Panc1 (cell line): ENCODE measurements at regions not wholly inside any gene's neighbourhood (a gene's known extent, or its start where the extent isn't known, plus 50 kb on each side); places are given as distances from the start of the nearest gene placed in this dataset.

Experiments used
- ATAC-seq: fragments of 200-7000 bp; cut with Tn5 transposase; 2 replicates; pipeline ENCODE4 v1.9.1; 2020; ENCODE audit warnings: mild to moderate bottlenecking, moderate library complexity
- BruUV-seq: library from RNA; stranded (reverse); fragments of 400-500 nt; replicated peaks from 2 replicates; lab custom pipeline; 2021; lab: Mats Ljungman, UMichigan
- CTCF ChIA-PET: fragments of 300-600 bp; sonication (Branson Sonifier 250); formaldehyde crosslinking; loops from one replicate; lab custom pipeline; 2022; ENCODE audit warnings: antibody characterized with exemption; lab: Charles Lee
- POLR2A ChIA-PET: fragments of 300-600 bp; sonication (Branson Sonifier 250); formaldehyde crosslinking; loops from one replicate; lab custom pipeline; 2022; ENCODE audit warnings: antibody characterized with exemption; lab: Charles Lee
- DNase-seq: peaks from one replicate; pipeline ENCODE4 v3.0.0-alpha.2; 2010; ENCODE audit warnings: low read depth, low spot score
- H3K27ac ChIP-seq: 2 replicates; pipeline ENCODE4 v1.5.1; 2011; ENCODE audit warnings: mild to moderate bottlenecking, low read length, inconsistent platforms
- H3K27me3 ChIP-seq: fragments of 200-500 bp; sonication (Bioruptor generic); 2 replicates; pipeline ENCODE4 v1.6.0; 2014; ENCODE audit warnings: low read length, inconsistent platforms; ENCODE audit not compliant: control insufficient read depth, insufficient read depth
- H3K36me3 ChIP-seq: fragments of 200-500 bp; sonication (Bioruptor generic); 2 replicates; pipeline ENCODE4 v1.5.1; 2014; ENCODE audit warnings: inconsistent platforms, mild to moderate bottlenecking, low read length, moderate library complexity; ENCODE audit not compliant: control insufficient read depth, insufficient read depth
- H3K4me1 ChIP-seq: 2 replicates; pipeline ENCODE4 v1.5.1; 2011; ENCODE audit warnings: inconsistent platforms, mild to moderate bottlenecking, low read length, moderate library complexity; ENCODE audit not compliant: control insufficient read depth, insufficient read depth
- H3K4me3 ChIP-seq, 2 experiments: 2 replicates each; pipeline ENCODE4 v1.5.1; 2011 to 2012; ENCODE audit warnings: low read depth in 2 of 2, low read length in 2 of 2, mild to moderate bottlenecking in 2 of 2, inconsistent platforms in 1 of 2, moderate library complexity in 1 of 2
- H3K9me3 ChIP-seq: fragments of 200-500 bp; sonication (Bioruptor generic); 2 replicates; pipeline ENCODE4 v1.5.1; 2014; ENCODE audit warnings: low read depth, mild to moderate bottlenecking, inconsistent platforms, low read length, moderate library complexity; ENCODE audit not compliant: control insufficient read depth, insufficient read depth
- POLR2AphosphoS5 ChIP-seq: IDR thresholded peaks from 2 replicates; pipeline ENCODE4 v1.6.1; 2012; ENCODE audit warnings: mild to moderate bottlenecking, low read depth, low read length, moderate library complexity
- SIN3A ChIP-seq: IDR thresholded peaks from 2 replicates; pipeline ENCODE4 v1.6.1; 2012; ENCODE audit warnings: low read depth, mild to moderate bottlenecking, low read length, moderate library complexity, borderline replicate concordance; ENCODE audit not compliant: insufficient read depth
- TCF7L2 ChIP-seq: IDR thresholded peaks from 2 replicates; pipeline ENCODE4 v1.6.1; 2011; ENCODE audit warnings: mild to moderate bottlenecking, low read depth, low read length, inconsistent platforms
- in situ Hi-C: cut with HindIII; loops from 2 replicates; pipeline ENCODE4 v1.10.0; 2016; ENCODE audit warnings: low sequenced_read_pairs, low pct_unique_long_range_greater_than_20kb
- intact Hi-C: fragments of 100-400 bp; cut with micrococcal nuclease; formaldehyde crosslinking; loops from one replicate; pipeline ENCODE4 v1.10.0; 2022; ENCODE audit not compliant: unreplicated experiment
- TF ChIP-seq, protein P1 (sequence below), 2 experiments: IDR thresholded peaks; 2 replicates each; pipeline ENCODE4 v1.6.1; 2011 to 2012; ENCODE audit warnings: low read depth in 2 of 2, control low read depth in 1 of 2, low read length in 1 of 2, mild to moderate bottlenecking in 1 of 2, moderate library complexity in 1 of 2; ENCODE audit not compliant: insufficient read depth in 1 of 2
- TF ChIP-seq, protein P2 (sequence below): fragments of 450-650 bp; IDR thresholded peaks from 2 replicates; pipeline ENCODE4 v1.5.1; 2017; ENCODE audit warnings: mild to moderate bottlenecking

- Histone ChIP-seq H3K4me1 (no peaks in the 10 kb centered on the region), H3K4me3 (no peak overlapping the region), H3K27ac (no peak overlapping the region), H3K9me3 (no peaks in the 10 kb centered on the region), H3K36me3 (no peaks in the 10 kb centered on the region), H3K27me3 (no peaks in the 10 kb centered on the region; the same call in 1 of the 2 replicates)
- in situ Hi-C loops, result no loop called here
- ChIA-PET POLR2A (no interaction called here), CTCF (interaction anchor here (0.6 kb wide), 1 partner anchor 20 kb away, joined by 4 read pairs; no protein-coding TSS in a partner anchor)
- BruUV-seq, result no TSS peak
- intact Hi-C loops, result no loop called here
- TF ChIP-seq SIN3A (no peak), TCF7L2 (no peak), POLR2AphosphoS5 (no peak)
- TF ChIP-seq, protein P1, sequence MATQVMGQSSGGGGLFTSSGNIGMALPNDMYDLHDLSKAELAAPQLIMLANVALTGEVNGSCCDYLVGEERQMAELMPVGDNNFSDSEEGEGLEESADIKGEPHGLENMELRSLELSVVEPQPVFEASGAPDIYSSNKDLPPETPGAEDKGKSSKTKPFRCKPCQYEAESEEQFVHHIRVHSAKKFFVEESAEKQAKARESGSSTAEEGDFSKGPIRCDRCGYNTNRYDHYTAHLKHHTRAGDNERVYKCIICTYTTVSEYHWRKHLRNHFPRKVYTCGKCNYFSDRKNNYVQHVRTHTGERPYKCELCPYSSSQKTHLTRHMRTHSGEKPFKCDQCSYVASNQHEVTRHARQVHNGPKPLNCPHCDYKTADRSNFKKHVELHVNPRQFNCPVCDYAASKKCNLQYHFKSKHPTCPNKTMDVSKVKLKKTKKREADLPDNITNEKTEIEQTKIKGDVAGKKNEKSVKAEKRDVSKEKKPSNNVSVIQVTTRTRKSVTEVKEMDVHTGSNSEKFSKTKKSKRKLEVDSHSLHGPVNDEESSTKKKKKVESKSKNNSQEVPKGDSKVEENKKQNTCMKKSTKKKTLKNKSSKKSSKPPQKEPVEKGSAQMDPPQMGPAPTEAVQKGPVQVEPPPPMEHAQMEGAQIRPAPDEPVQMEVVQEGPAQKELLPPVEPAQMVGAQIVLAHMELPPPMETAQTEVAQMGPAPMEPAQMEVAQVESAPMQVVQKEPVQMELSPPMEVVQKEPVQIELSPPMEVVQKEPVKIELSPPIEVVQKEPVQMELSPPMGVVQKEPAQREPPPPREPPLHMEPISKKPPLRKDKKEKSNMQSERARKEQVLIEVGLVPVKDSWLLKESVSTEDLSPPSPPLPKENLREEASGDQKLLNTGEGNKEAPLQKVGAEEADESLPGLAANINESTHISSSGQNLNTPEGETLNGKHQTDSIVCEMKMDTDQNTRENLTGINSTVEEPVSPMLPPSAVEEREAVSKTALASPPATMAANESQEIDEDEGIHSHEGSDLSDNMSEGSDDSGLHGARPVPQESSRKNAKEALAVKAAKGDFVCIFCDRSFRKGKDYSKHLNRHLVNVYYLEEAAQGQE (IDR thresholded peaks at IDR 0.05; ENCODE audit: insufficient read depth in 1 of 2, low read depth in 2 of 2, low read length in 1 of 2), result no peak
- TF ChIP-seq, protein P2, sequence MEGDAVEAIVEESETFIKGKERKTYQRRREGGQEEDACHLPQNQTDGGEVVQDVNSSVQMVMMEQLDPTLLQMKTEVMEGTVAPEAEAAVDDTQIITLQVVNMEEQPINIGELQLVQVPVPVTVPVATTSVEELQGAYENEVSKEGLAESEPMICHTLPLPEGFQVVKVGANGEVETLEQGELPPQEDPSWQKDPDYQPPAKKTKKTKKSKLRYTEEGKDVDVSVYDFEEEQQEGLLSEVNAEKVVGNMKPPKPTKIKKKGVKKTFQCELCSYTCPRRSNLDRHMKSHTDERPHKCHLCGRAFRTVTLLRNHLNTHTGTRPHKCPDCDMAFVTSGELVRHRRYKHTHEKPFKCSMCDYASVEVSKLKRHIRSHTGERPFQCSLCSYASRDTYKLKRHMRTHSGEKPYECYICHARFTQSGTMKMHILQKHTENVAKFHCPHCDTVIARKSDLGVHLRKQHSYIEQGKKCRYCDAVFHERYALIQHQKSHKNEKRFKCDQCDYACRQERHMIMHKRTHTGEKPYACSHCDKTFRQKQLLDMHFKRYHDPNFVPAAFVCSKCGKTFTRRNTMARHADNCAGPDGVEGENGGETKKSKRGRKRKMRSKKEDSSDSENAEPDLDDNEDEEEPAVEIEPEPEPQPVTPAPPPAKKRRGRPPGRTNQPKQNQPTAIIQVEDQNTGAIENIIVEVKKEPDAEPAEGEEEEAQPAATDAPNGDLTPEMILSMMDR, result no peak
- no peak for ATAC-seq
- DNase-seq, result no peak
These were observed 352.6 kb downstream of the DDX10 start for GRCh38 chr11:109017489-109017888.

DNA sequence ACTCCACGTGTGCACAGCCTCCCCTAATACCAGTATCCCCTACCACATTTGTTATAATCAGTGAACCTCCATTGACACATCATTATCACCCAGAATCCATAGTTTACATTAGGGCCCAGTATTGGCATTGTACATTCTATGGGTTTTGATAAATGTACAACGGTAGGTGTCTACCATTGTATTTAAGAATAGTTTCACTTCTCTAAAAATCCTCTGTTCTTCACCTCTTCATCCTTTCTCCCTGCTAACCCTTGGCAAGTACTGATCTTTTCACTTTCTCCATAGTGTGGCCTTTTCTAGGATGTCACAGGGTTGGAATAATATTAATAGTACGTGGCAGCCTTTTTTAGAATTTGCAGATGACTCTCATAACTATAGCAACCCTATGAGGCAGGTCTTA is 353.8 kb downstream of the DDX10 start:
- intact Hi-C loops (no loop called here), in situ Hi-C loops (no loop called here)
- no TSS peak for BruUV-seq
- Histone ChIP-seq H3K36me3 (no peaks in the 10 kb centered on the region), H3K4me1 (no peaks in the 10 kb centered on the region), H3K27me3 (no peaks in the 10 kb centered on the region; the same call in 1 of the 2 replicates), H3K4me3 (no peak overlapping the region), H3K9me3 (no peaks in the 10 kb centered on the region), H3K27ac (no peak overlapping the region)
- ChIA-PET POLR2A (interaction anchor here (0.6 kb wide), 1 partner anchor 148 kb away, joined by 3 read pairs; no protein-coding TSS in a partner anchor), CTCF (no interaction called here)
- no peak for DNase-seq
- no peak for TF ChIP-seq SIN3A
- TF ChIP-seq, protein P2, result no peak
- TF ChIP-seq TCF7L2, result no peak
- TF ChIP-seq POLR2AphosphoS5, result no peak
- TF ChIP-seq, protein P1 (IDR thresholded peaks at IDR 0.05; ENCODE audit: insufficient read depth in 1 of 2, low read depth in 2 of 2, low read length in 1 of 2), result no peak
- no peak for ATAC-seq
